CD8-positive, alpha-beta memory T cell (primary cell): ENCODE measurements at regions not wholly inside any gene's neighbourhood (a gene's known extent, or its start where the extent isn't known, plus 50 kb on each side); places are given as distances from the start of the nearest gene placed in this dataset.

Experiments
- CTCF ChIA-PET: fragments of 350-600 bp; sonication (Branson Sonifier 250); formaldehyde crosslinking; loops from one replicate; lab custom pipeline; 2021; ENCODE audit warnings: antibody characterized with exemption; lab: Charles Lee
- POLR2A ChIA-PET: fragments of 350-600 bp; sonication (Branson Sonifier 250); formaldehyde crosslinking; loops from one replicate; lab custom pipeline; 2021; ENCODE audit warnings: antibody characterized with exemption; lab: Charles Lee
- DNase-seq, 5 donors: peaks; one replicate each; pipeline versions ENCODE4 v3.0.0 to v3.0.0-alpha.2; 2020 to 2022; ENCODE audit warnings: mixed read lengths in 1 of 5
- H3K27ac ChIP-seq: one replicate; pipeline ENCODE4 v1.7.0; 2013; ENCODE audit warnings: low read depth, mild to moderate bottlenecking, low read length, moderate library complexity
- H3K27me3 ChIP-seq: 2 replicates; pipeline ENCODE4 v1.7.0; 2013; ENCODE audit warnings: low read length, mild to moderate bottlenecking; ENCODE audit not compliant: insufficient read depth, poor library complexity, severe bottlenecking
- H3K36me3 ChIP-seq: 2 replicates; pipeline ENCODE4 v1.7.0; 2013; ENCODE audit warnings: mild to moderate bottlenecking, low read length, moderate library complexity; ENCODE audit not compliant: insufficient read depth
- H3K4me1 ChIP-seq: 2 replicates; pipeline ENCODE4 v1.7.0; 2013; ENCODE audit warnings: mild to moderate bottlenecking, low read length, moderate library complexity; ENCODE audit not compliant: insufficient read depth
- H3K4me3 ChIP-seq: 2 replicates; pipeline ENCODE4 v1.7.0; 2013; ENCODE audit warnings: mild to moderate bottlenecking, low read length
- H3K9me3 ChIP-seq: 2 replicates; pipeline ENCODE4 v1.7.0; 2013; ENCODE audit warnings: mild to moderate bottlenecking, low read length
- H3K27ac Mint-ChIP-seq, 8 donors: one replicate each; pipeline ENCODE4 v1.8.0; 2020 to 2021; ENCODE audit warnings: mixed read lengths in 8 of 8, mild to moderate bottlenecking in 6 of 8, inconsistent platforms in 3 of 8, moderate library complexity in 3 of 8
- H3K27me3 Mint-ChIP-seq, 2 donors: one replicate each; pipeline ENCODE4 v1.8.0; 2020 to 2021; ENCODE audit warnings: mixed read lengths in 2 of 2, mild to moderate bottlenecking in 1 of 2, moderate library complexity in 1 of 2
- H3K36me3 Mint-ChIP-seq, 3 donors: one replicate each; pipeline ENCODE4 v1.8.0; 2020 to 2021; ENCODE audit warnings: mixed read lengths in 3 of 3, inconsistent platforms in 1 of 3, mild to moderate bottlenecking in 1 of 3
- H3K4me1 Mint-ChIP-seq, 3 donors: one replicate each; pipeline ENCODE4 v1.8.0; 2020 to 2021; ENCODE audit warnings: mixed read lengths in 3 of 3, inconsistent platforms in 1 of 3, mild to moderate bottlenecking in 1 of 3
- H3K4me3 Mint-ChIP-seq, 7 donors: one replicate each; pipeline ENCODE4 v1.8.0; 2020 to 2021; ENCODE audit warnings: mixed read lengths in 7 of 7, mild to moderate bottlenecking in 6 of 7, moderate library complexity in 4 of 7, inconsistent platforms in 2 of 7
- H3K9me3 Mint-ChIP-seq, 5 donors: one replicate each; pipeline ENCODE4 v1.8.0; 2020 to 2022; ENCODE audit warnings: mixed read lengths in 5 of 5, mild to moderate bottlenecking in 3 of 5, moderate library complexity in 2 of 5, inconsistent platforms in 1 of 5

DNA sequence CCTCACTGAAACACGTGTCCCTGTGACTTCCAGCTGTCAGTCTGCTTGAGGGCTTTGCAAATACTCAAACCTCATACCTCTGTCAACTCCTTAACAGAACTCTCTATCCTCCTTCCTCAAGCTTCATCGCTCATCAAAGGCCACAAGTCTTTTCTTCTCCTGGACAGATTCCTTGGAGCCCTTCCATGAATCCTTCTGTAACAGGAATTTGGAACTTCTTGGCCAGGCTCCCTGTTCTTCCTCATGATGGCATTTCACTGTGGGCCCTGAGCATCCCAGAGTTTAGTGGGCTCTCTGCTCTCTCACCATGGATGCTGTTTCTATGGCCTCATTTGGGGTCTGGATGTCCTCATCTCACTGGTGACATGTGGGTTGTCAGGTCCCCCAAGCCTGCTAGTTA is 105.0 kb upstream of the TLE3 start:
- Mint-ChIP-seq H3K4me3 (no peak overlapping the region), H3K27me3 (peaks cover 0 to 7% of the 10 kb centered on the region in 2 donors), H3K4me1 (no peaks in the 10 kb centered on the region), H3K36me3 (no peaks in the 10 kb centered on the region), H3K9me3 (no peaks in the 10 kb centered on the region), H3K27ac (no peak overlapping the region)
- DNase-seq, result no peak
- no peak overlapping the region for H3K27ac ChIP-seq
- H3K4me3 ChIP-seq, result no peak overlapping the region
- ChIA-PET CTCF (no interaction called here), POLR2A (interaction anchor here (0.6 kb wide), 1 partner anchor 402 kb away, joined by 3 read pairs; no protein-coding TSS in a partner anchor)
- no peaks in the 10 kb centered on the region for H3K4me1 ChIP-seq
- no peaks in the 10 kb centered on the region for H3K27me3 ChIP-seq
- no peaks in the 10 kb centered on the region for H3K36me3 ChIP-seq
- no peaks in the 10 kb centered on the region for H3K9me3 ChIP-seq

DNA sequence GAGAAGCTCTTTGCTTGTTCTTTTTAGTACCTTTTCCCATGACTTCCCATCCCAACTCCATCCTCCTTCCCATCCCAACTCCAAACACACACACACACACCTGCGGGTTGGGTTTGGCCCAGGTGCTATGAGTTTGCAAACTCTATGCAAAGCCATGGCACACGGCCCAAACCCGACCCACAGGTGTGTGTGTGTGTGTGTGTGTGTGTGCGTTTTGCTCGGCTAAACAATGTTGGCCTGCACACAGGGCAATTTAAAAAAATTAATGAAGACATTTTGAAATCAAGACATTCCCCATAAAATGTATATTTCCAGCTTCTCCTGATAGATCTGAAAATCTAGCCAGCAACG is 103.7 kb upstream of the TLE3 start:
- H3K27me3 ChIP-seq, result no peaks in the 10 kb centered on the region
- ChIA-PET CTCF (no interaction called here), POLR2A (no interaction called here)
- H3K4me1 ChIP-seq, result no peaks in the 10 kb centered on the region
- peaks cover 7 to 8% of the 10 kb centered on the region in 2 donors for H3K27me3 Mint-ChIP-seq
- peaks cover 1 to 7% (median 7%) of the 10 kb centered on the region in 3 donors for H3K4me1 Mint-ChIP-seq
- no peak overlapping the region for H3K4me3 Mint-ChIP-seq
- no peaks in the 10 kb centered on the region for H3K9me3 Mint-ChIP-seq
- DNase-seq, result no peak
- H3K27ac Mint-ChIP-seq, result no peak overlapping the region
- no peaks in the 10 kb centered on the region for H3K9me3 ChIP-seq
- no peak overlapping the region for H3K27ac ChIP-seq
- no peak overlapping the region for H3K4me3 ChIP-seq
- H3K36me3 ChIP-seq, result no peaks in the 10 kb centered on the region
- H3K36me3 Mint-ChIP-seq, result no peaks in the 10 kb centered on the region

DNA sequence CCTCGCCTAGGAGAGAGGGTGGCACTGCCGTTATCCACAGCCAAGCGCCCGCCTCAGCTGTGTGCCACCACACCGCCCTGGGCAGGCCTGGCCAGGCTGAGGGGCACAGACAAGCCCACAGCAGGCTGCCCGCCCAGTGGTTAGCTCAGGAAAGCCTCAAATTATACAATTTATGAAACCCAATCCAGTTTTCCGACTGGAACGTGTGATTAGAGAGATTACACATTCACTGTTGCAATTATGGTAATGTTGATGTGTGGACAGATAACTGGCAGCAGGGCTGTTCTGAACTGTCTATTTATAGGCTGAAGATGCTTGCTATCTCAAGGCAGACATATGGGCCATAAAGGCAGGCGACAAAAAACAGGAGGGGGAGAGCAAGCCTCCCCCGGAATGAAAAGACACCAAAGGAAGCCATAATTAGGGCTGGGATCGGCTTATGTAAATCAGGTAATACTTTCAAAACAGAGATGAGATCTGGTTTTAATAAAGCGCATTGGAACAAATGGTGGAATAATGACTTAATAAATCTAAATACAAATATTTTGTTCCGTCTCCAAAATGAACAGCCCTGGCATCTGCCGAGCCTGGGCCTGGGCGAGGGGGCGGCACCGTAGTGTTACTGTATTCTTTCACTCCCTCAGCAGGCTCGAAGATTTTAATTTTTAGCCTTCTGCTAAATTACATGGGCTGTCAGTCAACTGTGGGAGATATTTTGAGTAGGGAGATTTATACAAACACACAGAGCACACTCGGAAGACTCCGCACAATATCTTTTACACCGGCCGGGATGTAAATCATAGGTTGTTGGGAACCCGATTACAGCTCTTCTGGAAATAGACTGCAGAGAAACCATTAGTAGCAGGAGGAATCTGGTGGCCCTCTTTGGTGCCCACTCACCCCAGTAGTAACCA is 103.1 kb upstream of the TLE3 start:
- ChIA-PET CTCF (no interaction called here), POLR2A (no interaction called here)
- H3K4me1 ChIP-seq, result no peaks in the 10 kb centered on the region
- H3K27ac ChIP-seq, result no peak overlapping the region
- Mint-ChIP-seq H3K27ac (peak overlapping the region in 1 of 8 donors; percentile 11), H3K4me1 (peaks cover 1 to 7% (median 7%) of the 10 kb centered on the region in 3 donors), H3K27me3 (peaks cover 7 to 8% of the 10 kb centered on the region in 2 donors), H3K4me3 (no peak overlapping the region), H3K36me3 (no peaks in the 10 kb centered on the region), H3K9me3 (no peaks in the 10 kb centered on the region)
- DNase-seq, result no peak
- H3K27me3 ChIP-seq, result no peaks in the 10 kb centered on the region
- no peaks in the 10 kb centered on the region for H3K36me3 ChIP-seq
- no peaks in the 10 kb centered on the region for H3K9me3 ChIP-seq
- no peak overlapping the region for H3K4me3 ChIP-seq

DNA sequence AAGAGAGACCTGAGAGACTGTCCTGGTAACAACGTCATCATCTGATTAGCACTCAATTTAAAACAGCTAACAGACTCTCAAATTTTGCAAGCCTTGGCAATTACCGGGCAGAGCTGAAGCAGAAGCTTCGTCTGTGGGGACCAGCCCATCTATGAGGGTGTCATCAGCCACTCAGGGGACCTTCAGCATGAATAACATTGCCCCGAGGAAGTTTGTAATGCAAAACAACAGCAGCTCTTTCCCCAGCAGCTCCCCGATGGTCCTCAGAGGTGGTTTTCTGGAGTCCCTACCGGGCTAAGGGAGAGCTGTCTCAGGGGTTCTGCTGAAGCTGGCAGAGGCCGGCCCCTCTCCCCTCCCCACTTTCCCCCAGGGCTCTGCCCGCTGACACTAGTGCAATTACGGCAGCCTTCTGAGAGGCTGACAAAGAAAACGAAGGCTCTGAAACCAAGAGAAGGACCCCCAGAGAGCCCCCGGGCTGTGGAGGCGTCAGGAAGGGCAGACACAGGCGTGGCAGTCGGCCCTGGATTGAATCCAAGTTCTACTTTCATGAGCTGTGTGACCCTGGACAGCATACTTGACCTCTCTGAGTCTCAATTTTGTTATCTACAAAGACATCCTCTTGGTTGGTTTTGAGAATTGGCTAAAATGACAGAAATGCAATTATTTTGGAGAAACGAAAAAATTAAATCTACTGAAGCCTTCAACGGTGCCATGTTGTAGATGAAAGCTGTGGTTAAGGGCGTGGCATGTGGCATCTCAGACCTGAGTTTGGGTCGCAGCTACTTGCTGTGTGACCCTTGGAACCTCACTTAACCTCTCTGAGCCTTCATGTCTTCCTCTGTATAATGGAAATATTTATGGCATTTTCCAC is 102.1 kb upstream of the TLE3 start:
- H3K4me3 ChIP-seq, result no peak overlapping the region
- H3K9me3 ChIP-seq, result no peaks in the 10 kb centered on the region
- no peak for DNase-seq
- H3K27me3 ChIP-seq, result no peaks in the 10 kb centered on the region
- H3K4me1 ChIP-seq, result no peaks in the 10 kb centered on the region
- Mint-ChIP-seq H3K4me3 (no peak overlapping the region), H3K27me3 (peaks cover 7 to 8% of the 10 kb centered on the region in 2 donors), H3K9me3 (no peaks in the 10 kb centered on the region), H3K4me1 (peaks cover 1 to 7% (median 7%) of the 10 kb centered on the region in 3 donors), H3K36me3 (no peaks in the 10 kb centered on the region), H3K27ac (no peak overlapping the region)
- no peak overlapping the region for H3K27ac ChIP-seq
- ChIA-PET POLR2A (no interaction called here), CTCF (no interaction called here)
- no peaks in the 10 kb centered on the region for H3K36me3 ChIP-seq

DNA sequence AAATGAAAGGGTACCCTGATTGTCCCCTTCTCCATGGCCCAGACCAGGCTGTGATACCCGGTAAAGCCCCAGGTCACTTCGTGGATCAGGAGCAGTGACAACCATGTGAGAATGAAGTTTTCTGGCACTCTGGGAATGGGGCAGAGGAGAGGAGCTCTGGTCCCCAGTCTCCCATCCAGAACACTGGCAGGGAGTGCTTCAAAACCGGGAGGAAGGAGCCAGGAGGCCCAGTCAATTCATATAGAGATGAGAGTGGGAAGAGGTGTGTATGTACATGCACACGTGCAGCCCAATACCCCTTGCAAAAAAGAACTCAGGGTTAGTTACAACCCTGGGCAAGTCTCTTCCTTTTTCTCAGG is 101.4 kb upstream of the TLE3 start:
- H3K4me3 ChIP-seq, result no peak overlapping the region
- ChIA-PET POLR2A (no interaction called here), CTCF (no interaction called here)
- no peak overlapping the region for H3K4me3 Mint-ChIP-seq
- no peaks in the 10 kb centered on the region for H3K4me1 ChIP-seq
- H3K27ac Mint-ChIP-seq, result no peak overlapping the region
- H3K36me3 Mint-ChIP-seq, result no peaks in the 10 kb centered on the region
- no peaks in the 10 kb centered on the region for H3K27me3 ChIP-seq
- H3K9me3 Mint-ChIP-seq, result no peaks in the 10 kb centered on the region
- no peaks in the 10 kb centered on the region for H3K9me3 ChIP-seq
- H3K4me1 Mint-ChIP-seq, result peaks cover 1 to 7% (median 7%) of the 10 kb centered on the region in 3 donors
- H3K36me3 ChIP-seq, result no peaks in the 10 kb centered on the region
- no peak for DNase-seq
- H3K27ac ChIP-seq, result no peak overlapping the region
- H3K27me3 Mint-ChIP-seq, result peaks cover 8 to 10% of the 10 kb centered on the region in 2 donors

DNA sequence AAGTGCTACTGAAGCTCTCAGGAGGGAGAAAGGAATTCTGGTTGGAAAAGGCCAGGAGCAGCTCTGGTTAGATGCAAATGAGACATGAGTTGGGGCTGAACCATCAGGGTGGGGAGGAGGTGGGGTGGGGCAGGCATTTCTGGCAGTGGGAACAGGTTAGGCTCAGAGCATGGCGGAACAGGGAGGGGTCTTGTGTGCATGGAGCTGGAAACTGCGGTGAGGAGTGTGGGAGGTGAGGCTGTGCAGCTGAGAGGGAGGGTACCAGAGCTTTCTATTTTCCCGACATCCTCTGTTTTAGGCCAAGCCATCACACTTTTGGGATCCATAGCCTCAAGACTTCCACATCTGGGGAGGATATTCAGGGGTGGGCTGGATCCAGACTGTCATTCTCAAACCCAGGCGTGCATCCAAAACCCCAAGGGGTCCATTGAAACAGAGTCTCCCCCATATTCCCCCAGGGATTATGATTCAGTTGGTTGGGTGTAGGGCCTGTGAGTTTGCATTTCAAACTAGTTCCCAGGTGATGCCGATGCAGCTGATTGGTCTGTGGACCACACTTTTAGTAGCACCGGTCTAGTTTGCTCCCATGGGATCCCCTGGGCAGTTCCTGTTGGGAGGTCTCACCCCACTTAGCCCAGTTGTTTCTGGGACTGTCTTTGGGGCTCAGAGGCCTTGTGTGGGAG is 100.9 kb upstream of the TLE3 start:
- Mint-ChIP-seq H3K9me3 (no peaks in the 10 kb centered on the region), H3K4me3 (no peak overlapping the region), H3K36me3 (no peaks in the 10 kb centered on the region), H3K4me1 (peaks cover 1 to 7% (median 7%) of the 10 kb centered on the region in 3 donors), H3K27me3 (peaks cover 6 to 10% of the 10 kb centered on the region in 2 donors), H3K27ac (no peak overlapping the region)
- H3K9me3 ChIP-seq, result no peaks in the 10 kb centered on the region
- H3K4me1 ChIP-seq, result no peaks in the 10 kb centered on the region
- no peak overlapping the region for H3K4me3 ChIP-seq
- no peak for DNase-seq
- ChIA-PET CTCF (interaction anchor here (1.1 kb wide), 1 partner anchor 99 kb away, joined by 3 read pairs; no protein-coding TSS in a partner anchor), POLR2A (no interaction called here)
- H3K27ac ChIP-seq, result no peak overlapping the region
- H3K36me3 ChIP-seq, result no peaks in the 10 kb centered on the region
- no peaks in the 10 kb centered on the region for H3K27me3 ChIP-seq

DNA sequence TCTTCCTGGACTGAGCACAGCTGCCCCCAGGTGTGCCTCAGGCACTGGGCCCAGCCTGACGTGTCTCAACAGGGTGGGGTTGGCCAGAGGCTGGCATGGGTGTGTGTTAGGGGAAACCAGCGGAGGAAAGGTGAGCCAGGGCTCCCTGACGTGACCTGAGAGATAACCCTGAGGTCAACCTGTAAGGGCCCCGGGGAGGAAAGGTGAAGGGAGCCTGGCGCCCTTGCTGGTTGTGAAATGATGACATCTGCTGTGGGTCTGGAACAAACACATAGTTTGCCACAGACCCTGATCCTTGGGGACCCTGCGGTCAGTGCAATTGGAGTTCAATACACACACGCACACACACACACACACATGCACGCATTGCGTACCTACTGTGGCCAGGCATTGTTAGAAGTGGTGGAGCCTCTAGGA is 100.2 kb upstream of the TLE3 start:
- H3K4me1 ChIP-seq, result no peaks in the 10 kb centered on the region
- peaks cover 4 to 10% of the 10 kb centered on the region in 2 donors for H3K27me3 Mint-ChIP-seq
- no peak for DNase-seq
- H3K4me3 ChIP-seq, result no peak overlapping the region
- H3K27ac ChIP-seq, result no peak overlapping the region
- no peak overlapping the region for H3K27ac Mint-ChIP-seq
- H3K9me3 Mint-ChIP-seq, result no peaks in the 10 kb centered on the region
- CTCF ChIA-PET, result interaction anchor here (1.1 kb wide), 1 partner anchor 98 kb away, joined by 3 read pairs; no protein-coding TSS in a partner anchor
- H3K36me3 Mint-ChIP-seq, result no peaks in the 10 kb centered on the region
- H3K27me3 ChIP-seq, result no peaks in the 10 kb centered on the region
- no peaks in the 10 kb centered on the region for H3K9me3 ChIP-seq
- POLR2A ChIA-PET, result no interaction called here
- H3K4me3 Mint-ChIP-seq, result no peak overlapping the region
- H3K4me1 Mint-ChIP-seq, result peaks cover 1 to 7% (median 7%) of the 10 kb centered on the region in 3 donors
- H3K36me3 ChIP-seq, result no peaks in the 10 kb centered on the region
